ENCODE measurements at regions not wholly inside any gene's neighbourhood (a gene's known extent, or its start where the extent isn't known, plus 50 kb on each side); places are given as distances from the start of the nearest gene placed in this dataset.
"Not testable (repeated sequence)": the region's sequence is repeated elsewhere in the genome, so short reads cannot be mapped to it uniquely, and the experiment has no call there.

DNA sequence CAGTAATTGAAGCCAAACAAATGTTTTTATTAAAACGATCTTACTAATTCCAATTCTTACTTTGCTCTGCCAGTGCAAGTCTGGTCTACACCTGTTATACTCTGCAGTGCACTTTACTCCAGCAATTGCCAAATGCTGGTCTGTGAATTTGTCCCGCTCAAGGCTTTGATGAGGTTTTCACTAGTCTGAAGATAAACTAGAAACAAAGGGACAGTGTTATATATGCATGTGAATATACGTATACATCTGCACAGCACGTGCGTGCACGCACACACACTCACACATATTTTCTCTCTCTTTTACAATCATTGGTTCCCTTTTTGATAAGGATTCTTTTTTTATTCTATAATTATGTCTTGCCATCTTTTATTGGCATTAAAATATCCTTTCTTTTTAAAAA lies 88.5 kb upstream of the LCORL start:
- Mint-ChIP-seq H3K27ac (no peak overlapping the region), H3K27me3 (ENCODE audit: insufficient read depth) (peaks cover 2% of the 10 kb centered on the region), H3K9me3 (no peaks in the 10 kb centered on the region), H3K4me1 (ENCODE audit: low read depth) (no peaks in the 10 kb centered on the region), H3K4me3 (no peak overlapping the region), H3K36me3 (ENCODE audit: low read depth) (no peaks in the 10 kb centered on the region)
- no peak for TF ChIP-seq CTCF (IDR thresholded peaks at IDR 0.05)
- DNase-seq: no peak

DNA sequence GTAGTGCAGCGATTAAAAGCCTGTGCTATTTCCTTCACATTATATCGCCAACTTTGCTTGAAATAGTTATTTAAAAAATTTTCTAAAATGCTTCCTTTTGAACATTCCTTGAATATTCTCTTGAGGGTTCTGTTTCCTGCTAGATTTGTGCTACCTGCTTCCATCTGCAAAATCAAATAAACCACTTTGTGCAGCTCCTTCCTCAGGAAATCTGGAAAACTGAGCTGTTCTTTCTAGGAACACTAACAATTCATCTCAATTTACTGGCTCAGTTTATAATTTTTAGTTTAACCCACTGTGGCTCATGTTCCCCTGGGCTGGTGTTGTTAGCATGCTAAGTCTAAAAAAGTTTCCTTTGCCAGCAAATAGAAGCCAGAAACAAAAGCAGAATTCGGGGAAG lies 88.1 kb upstream of the LCORL start:
- no peak overlapping the region for H3K4me3 Mint-ChIP-seq
- H3K27ac Mint-ChIP-seq: no peak overlapping the region
- H3K4me1 Mint-ChIP-seq (ENCODE audit: low read depth): no peaks in the 10 kb centered on the region
- no peak for DNase-seq
- no peaks in the 10 kb centered on the region for H3K9me3 Mint-ChIP-seq
- no peaks in the 10 kb centered on the region for H3K36me3 Mint-ChIP-seq (ENCODE audit: low read depth)
- no peak for TF ChIP-seq CTCF (IDR thresholded peaks at IDR 0.05)
- peaks cover 2% of the 10 kb centered on the region for H3K27me3 Mint-ChIP-seq (ENCODE audit: insufficient read depth)

DNA sequence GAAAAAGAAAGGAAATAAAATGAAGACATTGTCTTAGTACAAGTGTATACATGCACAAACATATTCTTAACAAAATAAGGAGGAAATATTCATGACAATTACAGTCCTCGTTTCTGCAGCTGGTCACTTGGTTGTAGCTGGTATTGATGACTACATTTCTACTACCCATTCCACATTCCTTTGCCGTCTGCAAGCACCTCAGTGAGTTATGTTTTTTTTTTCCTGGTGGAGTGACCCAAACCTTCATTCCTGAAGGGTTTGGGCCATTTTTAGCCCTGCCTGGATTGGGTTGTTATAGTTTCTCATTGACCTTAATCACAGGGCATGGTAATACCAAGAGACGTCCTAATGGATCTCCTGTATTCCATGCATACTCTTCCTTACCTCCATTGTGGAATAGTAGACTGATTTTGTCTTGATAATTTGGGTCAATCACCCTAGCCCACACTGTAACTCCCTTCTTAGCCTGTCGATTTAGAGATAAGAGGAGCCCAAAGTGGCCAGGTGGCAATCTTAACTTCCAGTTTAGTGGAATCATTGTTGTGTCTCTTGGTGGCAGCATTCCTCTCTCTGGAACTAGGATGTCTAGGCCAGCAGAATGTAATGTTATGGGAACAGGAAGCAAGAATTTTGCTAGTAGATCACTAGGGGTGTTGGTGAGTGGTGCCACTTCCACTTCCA lies 86.4 kb upstream of the LCORL start:
- not testable (repeated sequence) for H3K4me3 Mint-ChIP-seq; H3K9me3 Mint-ChIP-seq; H3K36me3 Mint-ChIP-seq (ENCODE audit: low read depth); DNase-seq; H3K4me1 Mint-ChIP-seq (ENCODE audit: low read depth); H3K27me3 Mint-ChIP-seq (ENCODE audit: insufficient read depth); H3K27ac Mint-ChIP-seq

- Mint-ChIP-seq H3K4me1 (ENCODE audit: low read depth) (no peaks in the 10 kb centered on the region), H3K27me3 (ENCODE audit: insufficient read depth) (peaks cover 4% of the 10 kb centered on the region), H3K9me3 (no peaks in the 10 kb centered on the region), H3K4me3 (no peak overlapping the region), H3K27ac (no peak overlapping the region), H3K36me3 (ENCODE audit: low read depth) (no peaks in the 10 kb centered on the region)
- no peak for DNase-seq
- no peak for TF ChIP-seq CTCF (IDR thresholded peaks at IDR 0.05)
Observed at GRCh38 chr4:18106620-18107019, 85.1 kb upstream of the LCORL start.

DNA sequence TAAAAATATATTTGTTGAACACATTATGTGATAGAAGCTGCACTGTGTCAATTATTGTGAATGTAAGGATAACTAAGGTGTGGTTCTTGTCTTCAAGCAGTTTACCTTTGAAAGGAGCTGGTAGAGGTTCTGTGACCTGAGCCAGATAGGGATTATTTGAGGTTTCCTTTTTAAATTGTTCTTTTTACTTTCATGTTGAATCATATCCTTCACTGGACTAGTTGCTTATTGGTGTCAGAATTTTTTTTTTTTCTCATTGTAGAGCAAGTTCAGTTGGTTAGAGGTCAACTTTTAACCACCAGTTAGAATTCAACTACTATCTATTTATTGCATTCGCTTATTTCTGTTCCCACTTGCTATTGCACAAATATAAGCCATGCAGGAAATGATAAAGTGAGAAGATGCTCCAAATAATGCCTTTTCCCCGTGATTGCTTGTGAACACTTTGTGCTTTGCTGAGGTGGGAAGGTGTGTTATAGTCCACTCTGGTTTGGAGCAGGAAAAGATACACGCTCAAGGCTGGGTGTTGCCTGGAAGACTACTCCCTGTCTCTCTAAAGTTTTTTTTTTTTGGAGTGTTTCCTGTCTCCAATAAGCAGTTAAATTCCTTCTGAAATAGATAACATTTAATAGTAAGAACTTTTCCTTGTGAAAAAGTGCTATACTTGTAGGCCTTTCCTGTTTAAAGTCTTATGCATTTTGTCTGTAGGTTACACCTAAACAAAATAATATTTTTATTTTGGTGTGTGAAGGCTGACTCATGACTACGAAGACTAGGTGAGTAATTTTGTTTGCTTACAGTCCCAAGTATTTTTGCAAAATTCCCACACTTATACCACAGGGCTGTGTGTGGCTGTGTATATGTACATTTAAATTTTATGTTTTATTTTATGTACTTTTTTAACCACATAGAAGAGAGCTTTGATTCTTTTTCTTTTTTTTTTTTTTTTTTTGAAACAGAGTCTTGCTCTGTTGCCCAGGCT lies 83.8 kb upstream of the LCORL start:
- H3K27me3 Mint-ChIP-seq (ENCODE audit: insufficient read depth): peaks cover 4% of the 10 kb centered on the region

More for the DNA sequence above, 83.8 kb upstream of the LCORL start:
- Mint-ChIP-seq H3K4me3 (no peak overlapping the region), H3K36me3 (ENCODE audit: low read depth) (no peaks in the 10 kb centered on the region), H3K27ac (no peak overlapping the region), H3K9me3 (no peaks in the 10 kb centered on the region), H3K4me1 (ENCODE audit: low read depth) (no peaks in the 10 kb centered on the region)
- TF ChIP-seq CTCF (IDR thresholded peaks at IDR 0.05): no peak
- DNase-seq: no peak
